ENCODE measurements at regions not wholly inside any gene's neighbourhood (a gene's known extent, or its start where the extent isn't known, plus 50 kb on each side); places are given as distances from the start of the nearest gene placed in this dataset.

DNA sequence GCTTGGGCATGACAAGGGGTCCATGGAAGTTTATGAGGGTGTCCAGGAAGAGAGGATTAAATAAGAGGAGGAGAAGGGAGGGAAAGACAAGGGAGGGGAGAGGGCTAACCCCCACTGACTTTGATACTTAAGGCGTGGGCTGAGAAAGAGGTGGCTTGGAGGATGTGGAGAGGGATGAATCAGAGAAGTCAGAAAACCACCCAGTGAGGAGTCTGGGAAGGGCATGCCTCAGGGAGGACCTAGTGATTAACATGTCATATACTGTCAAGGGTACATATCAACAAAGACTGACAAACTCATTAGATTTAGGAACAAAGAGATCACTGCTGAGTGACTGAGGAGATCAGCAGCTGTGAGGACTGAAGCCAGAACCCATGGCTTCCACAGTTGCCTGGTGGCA lies 145.4 kb downstream of the IRX5 start:
- H3K36me3 Mint-ChIP-seq (ENCODE audit: low read depth, unreplicated experiment): no peaks in the 10 kb centered on the region
- no peaks in the 10 kb centered on the region for H3K9me3 Mint-ChIP-seq (ENCODE audit: unreplicated experiment)
- H3K27ac Mint-ChIP-seq (ENCODE audit: unreplicated experiment): no peak overlapping the region
- H3K4me1 Mint-ChIP-seq (ENCODE audit: unreplicated experiment): no peaks in the 10 kb centered on the region
- peaks cover 5% of the 10 kb centered on the region for H3K27me3 Mint-ChIP-seq (ENCODE audit: unreplicated experiment)
- TF ChIP-seq, protein P1, sequence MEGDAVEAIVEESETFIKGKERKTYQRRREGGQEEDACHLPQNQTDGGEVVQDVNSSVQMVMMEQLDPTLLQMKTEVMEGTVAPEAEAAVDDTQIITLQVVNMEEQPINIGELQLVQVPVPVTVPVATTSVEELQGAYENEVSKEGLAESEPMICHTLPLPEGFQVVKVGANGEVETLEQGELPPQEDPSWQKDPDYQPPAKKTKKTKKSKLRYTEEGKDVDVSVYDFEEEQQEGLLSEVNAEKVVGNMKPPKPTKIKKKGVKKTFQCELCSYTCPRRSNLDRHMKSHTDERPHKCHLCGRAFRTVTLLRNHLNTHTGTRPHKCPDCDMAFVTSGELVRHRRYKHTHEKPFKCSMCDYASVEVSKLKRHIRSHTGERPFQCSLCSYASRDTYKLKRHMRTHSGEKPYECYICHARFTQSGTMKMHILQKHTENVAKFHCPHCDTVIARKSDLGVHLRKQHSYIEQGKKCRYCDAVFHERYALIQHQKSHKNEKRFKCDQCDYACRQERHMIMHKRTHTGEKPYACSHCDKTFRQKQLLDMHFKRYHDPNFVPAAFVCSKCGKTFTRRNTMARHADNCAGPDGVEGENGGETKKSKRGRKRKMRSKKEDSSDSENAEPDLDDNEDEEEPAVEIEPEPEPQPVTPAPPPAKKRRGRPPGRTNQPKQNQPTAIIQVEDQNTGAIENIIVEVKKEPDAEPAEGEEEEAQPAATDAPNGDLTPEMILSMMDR (IDR thresholded peaks at IDR 0.05; ENCODE audit: unreplicated experiment): no peak
- DNase-seq (ENCODE audit: low spot score): no peak
- H3K4me3 Mint-ChIP-seq (ENCODE audit: unreplicated experiment): no peak overlapping the region

GRCh38 chr16:55077266-55077665 lies 146.6 kb downstream of the IRX5 start:
- Mint-ChIP-seq H3K36me3 (ENCODE audit: low read depth, unreplicated experiment) (no peaks in the 10 kb centered on the region), H3K27ac (ENCODE audit: unreplicated experiment) (no peak overlapping the region), H3K4me3 (ENCODE audit: unreplicated experiment) (no peak overlapping the region), H3K4me1 (ENCODE audit: unreplicated experiment) (no peaks in the 10 kb centered on the region), H3K9me3 (ENCODE audit: unreplicated experiment) (no peaks in the 10 kb centered on the region), H3K27me3 (ENCODE audit: unreplicated experiment) (peaks cover 5% of the 10 kb centered on the region)
- no peak for DNase-seq (ENCODE audit: low spot score)
- TF ChIP-seq, protein P1 (IDR thresholded peaks at IDR 0.05; ENCODE audit: unreplicated experiment): no peak

- Mint-ChIP-seq H3K4me1 (ENCODE audit: unreplicated experiment) (no peaks in the 10 kb centered on the region), H3K27ac (ENCODE audit: unreplicated experiment) (no peak overlapping the region), H3K9me3 (ENCODE audit: unreplicated experiment) (no peaks in the 10 kb centered on the region), H3K27me3 (ENCODE audit: unreplicated experiment) (peaks cover 5% of the 10 kb centered on the region), H3K36me3 (ENCODE audit: low read depth, unreplicated experiment) (no peaks in the 10 kb centered on the region), H3K4me3 (ENCODE audit: unreplicated experiment) (no peak overlapping the region)
- DNase-seq (ENCODE audit: low spot score): no peak
- TF ChIP-seq, protein P1 (IDR thresholded peaks at IDR 0.05; ENCODE audit: unreplicated experiment): no peak
Measured at GRCh38 chr16:55078153-55078552, 147.5 kb downstream of the IRX5 start.

GRCh38 chr16:55078699-55079410 lies 148.2 kb downstream of the IRX5 start:
- TF ChIP-seq, protein P1 (IDR thresholded peaks at IDR 0.05; ENCODE audit: unreplicated experiment): no peak
- Mint-ChIP-seq H3K27me3 (ENCODE audit: unreplicated experiment) (peaks cover 5% of the 10 kb centered on the region), H3K4me3 (ENCODE audit: unreplicated experiment) (no peak overlapping the region), H3K27ac (ENCODE audit: unreplicated experiment) (no peak overlapping the region), H3K9me3 (ENCODE audit: unreplicated experiment) (no peaks in the 10 kb centered on the region), H3K36me3 (ENCODE audit: low read depth, unreplicated experiment) (no peaks in the 10 kb centered on the region), H3K4me1 (ENCODE audit: unreplicated experiment) (no peaks in the 10 kb centered on the region)
- no peak for DNase-seq (ENCODE audit: low spot score)
